Hypothalamus (tissue), 51 donors: ENCODE measurements at regions not wholly inside any gene's neighbourhood (a gene's known extent, or its start where the extent isn't known, plus 50 kb on each side); places are given as distances from the start of the nearest gene placed in this dataset.

Experiments
- DNase-seq, 51 donors: peaks; one replicate each; lab custom pipeline; 2025; lab: John Stamatoyannopoulos, UW

DNA sequence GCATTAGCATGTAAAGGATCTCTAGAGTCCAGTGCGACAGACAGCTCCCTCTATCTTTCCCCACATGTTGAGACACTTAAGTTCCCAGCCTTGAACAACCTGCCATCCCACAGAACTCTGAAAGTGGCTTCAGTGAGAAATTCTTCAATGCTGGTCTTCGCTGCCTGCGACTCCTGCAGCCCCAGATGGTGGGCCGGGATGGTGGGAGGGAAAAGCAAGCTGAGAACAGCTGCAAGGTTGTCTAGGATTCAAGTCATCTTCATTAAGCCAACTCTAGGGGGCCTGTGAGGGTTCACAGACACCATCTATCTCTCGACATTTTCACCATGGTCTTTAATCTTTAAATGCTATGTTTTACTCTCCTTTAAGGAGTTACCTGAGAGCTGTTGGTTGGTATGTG is 185.5 kb upstream of the C1orf174 start:
- no peak for DNase-seq

DNA sequence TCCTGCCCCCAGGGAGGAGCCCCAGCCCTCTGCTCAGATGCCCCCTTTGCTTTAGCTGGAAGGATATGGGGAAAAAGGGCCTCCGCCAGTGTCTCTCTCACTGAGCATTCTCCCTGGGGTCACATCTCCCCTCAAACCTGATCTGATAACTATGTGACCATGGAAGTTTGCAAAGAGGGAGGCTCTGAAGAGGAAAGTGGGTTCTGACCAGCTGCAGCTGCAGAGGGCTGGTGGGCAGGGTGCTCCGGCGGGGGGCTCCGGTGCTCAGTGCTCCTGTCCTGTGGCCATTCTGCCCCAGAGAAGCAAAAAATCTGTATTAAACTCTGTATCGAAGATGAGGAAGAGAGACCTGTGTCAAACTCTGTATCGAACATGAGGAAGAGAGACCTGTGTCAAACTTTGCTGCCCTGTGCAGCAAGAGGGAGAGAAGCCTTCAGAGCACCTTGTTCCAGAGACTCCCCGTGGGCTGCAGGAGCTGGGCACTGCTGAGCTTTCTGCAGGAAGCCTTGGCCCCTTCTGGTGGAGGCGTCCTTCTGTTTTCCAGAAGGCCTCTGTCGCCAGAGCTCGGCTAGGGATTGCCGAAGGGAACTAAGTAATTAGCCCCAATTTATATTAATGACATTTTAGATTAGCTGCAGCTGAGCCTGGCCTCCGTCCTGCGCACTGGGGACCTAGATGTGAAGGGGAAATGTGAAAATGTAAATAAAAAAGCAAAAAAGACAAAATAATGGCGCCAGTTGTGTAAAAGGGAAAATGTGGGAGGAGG is 186.2 kb upstream of the C1orf174 start:
- DNase-seq, result no peak

GRCh38 chr1:4086921-4087320 is 186.8 kb upstream of the C1orf174 start:
- DNase-seq, result no peak

DNA sequence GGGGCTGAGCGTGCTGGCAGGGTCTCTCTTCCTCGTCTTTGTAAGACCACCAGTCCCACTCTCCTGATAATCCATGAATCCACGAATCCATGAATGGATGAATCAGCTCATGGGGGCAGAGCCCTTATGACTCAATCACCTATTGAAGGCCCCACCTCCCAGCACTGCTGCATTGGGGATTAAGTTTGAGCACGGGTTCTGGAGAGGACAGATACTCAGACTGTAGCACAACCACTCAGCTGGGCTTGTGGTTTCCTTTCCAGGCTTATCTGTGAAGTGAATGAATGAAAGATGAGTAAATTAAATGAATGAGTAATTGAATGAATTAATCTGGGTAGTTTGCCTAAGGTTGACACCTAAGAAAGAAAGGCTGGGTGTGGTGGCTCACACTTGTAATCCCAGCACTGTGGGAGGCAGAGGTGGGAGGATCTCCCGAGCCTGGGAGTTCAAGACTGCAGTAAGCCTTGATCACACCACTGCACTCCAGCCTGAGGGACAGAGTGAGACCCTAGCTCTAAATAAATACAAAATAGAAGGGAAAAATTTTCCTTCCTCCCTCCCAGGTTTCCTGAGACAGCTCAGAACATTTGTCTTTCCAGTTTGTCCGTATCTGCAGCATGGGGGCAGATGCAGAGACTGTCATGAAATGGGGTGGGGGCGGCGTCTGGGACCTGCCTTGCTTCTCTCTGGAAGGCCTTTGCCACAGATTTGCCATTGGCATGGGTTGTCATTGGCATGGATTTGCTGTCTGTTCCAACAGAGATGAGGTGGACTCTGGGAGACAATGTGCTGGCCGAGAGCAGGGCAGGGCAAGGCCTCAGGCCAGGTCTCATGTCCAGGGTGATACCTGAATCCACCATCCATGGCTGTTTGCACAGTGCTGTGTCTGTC is 187.7 kb upstream of the C1orf174 start:
- DNase-seq, result no peak

- DNase-seq, result no peak
These were observed 188.6 kb upstream of the C1orf174 start for GRCh38 chr1:4088676-4089075.

GRCh38 chr1:4089421-4090175 is 189.5 kb upstream of the C1orf174 start:
- no peak for DNase-seq

DNA sequence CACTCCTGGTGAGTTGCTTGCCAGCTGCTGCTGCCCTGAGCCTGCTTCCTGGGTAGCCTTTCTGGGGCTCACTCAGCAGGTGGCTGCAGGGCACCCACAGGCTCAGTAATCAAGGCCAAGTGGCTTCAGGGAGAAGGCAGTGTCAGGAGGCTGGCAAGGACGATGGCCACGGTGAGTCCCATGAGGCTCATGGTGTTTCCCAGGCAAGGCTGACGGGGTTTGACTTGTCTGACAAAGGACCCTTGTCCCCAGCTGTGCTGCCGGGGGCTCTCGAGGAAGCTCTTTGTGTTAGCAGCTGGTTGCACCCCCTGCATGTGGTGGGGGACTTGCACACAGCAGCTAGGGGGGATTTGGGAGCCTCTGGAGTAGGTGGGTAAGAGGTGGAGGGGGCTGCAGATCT is 190.5 kb upstream of the C1orf174 start:
- DNase-seq, result no peak

GRCh38 chr1:4090976-4091660 is 191.0 kb upstream of the C1orf174 start:
- no peak for DNase-seq

- no peak for DNase-seq
These were observed 191.9 kb upstream of the C1orf174 start for GRCh38 chr1:4091996-4092395.

GRCh38 chr1:4093856-4094565 is 193.9 kb upstream of the C1orf174 start:
- no peak for DNase-seq

GRCh38 chr1:4095433-4095971 is 195.4 kb upstream of the C1orf174 start:
- no peak for DNase-seq

DNA sequence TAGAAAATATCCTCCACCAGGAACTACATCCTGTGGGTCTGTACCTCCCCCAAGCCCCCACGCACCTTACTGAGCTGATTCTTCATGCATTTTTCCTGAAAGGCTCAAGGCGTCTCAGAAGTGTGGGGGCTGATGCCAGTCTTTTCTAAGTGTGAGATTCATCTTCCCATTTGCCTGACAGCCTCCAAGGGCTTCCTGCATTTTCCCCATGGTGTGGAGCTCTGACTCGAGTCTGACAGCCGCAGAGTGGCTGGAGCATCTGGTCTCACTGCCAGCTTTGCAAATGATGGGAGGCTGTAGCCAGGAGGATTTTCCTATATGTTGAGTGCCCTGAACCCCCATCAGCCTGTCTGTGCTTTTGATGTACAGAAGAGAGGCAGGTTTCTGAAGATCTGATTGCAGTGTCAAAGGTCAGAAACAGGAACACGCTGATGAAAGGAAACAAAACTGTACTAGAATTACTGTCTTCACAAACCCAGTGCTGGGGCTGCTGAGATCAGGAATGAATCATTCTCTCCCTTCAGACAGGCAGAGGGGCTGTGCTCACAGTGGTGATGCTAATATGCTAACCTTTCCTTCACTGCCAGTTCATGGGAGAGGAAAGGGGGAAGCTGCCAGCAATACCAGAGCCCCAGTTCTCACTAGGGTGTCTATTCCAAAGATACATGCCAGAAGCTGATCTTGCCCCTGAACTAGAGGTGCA is 201.5 kb upstream of the C1orf174 start:
- peak in 1 of 51 donors; percentile 41 for DNase-seq

DNA sequence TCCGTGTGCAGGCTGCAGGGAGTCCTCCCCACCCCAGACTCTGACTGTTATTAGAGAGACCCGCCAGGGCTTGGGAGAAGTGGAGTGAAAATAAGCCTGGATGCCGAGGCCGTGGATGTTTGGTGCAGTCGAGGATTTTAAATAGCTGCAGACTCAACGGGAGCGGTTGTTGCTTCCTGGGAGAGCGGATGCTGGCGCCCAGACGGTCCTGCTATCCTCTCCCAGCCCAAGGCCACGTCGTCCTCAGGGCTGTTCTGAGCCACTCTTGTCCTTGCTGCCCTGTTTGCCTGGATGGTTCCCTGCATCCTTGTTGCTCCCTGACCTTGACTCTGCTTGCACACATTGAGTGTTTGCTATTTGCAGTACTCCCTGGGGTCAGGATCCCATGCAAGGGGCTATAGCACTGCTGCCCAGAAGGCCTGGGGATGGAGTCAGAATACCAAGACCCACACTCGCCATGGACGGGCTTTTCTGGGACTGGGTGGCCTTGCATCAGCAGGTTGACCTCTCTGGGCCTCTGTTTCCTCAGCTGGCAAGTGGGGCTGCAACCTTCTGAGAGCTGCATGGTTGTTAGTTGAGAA is 205.3 kb upstream of the C1orf174 start:
- no peak for DNase-seq

- no peak for DNase-seq
These were observed 206.7 kb upstream of the C1orf174 start for GRCh38 chr1:4106731-4107130.

DNA sequence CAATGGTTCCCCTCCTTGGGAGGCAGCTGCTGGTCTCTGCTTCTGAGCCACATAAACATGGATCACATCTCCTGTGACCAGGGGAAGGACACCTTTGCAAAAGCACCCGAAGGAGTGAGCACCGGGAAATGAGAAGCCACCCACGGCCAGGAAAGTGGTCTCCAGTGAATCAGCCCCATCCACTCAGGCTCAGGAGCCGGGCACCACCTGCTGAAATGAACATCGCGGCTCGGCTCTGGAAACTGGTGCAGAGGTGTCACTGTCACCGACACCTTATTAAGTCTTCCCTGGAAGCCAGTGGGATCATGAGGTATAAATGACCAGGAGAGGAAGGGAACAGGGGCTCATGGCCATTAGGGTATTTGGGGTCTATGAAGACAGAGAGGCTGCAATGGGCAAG is 207.2 kb upstream of the C1orf174 start:
- no peak for DNase-seq

DNA sequence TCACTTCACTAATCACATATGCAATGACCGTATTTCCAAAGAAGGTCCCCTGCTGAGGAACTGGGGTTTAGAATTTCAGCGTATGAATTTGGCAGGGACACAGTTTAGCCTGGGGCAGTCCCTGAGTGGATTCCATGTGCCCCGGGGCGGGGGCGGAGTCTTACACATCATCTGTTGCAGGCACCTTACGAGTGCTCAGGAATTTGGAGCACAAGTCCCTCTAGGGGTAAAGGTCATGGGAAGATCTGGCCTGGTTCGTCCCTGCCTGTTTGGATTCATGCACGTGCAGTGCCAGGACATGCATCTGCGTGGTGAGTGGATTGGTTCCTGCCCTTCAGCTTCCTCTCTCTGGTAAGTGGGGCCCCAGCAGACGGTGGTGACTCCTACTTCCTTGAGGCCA is 208.3 kb upstream of the C1orf174 start:
- DNase-seq, result no peak

DNA sequence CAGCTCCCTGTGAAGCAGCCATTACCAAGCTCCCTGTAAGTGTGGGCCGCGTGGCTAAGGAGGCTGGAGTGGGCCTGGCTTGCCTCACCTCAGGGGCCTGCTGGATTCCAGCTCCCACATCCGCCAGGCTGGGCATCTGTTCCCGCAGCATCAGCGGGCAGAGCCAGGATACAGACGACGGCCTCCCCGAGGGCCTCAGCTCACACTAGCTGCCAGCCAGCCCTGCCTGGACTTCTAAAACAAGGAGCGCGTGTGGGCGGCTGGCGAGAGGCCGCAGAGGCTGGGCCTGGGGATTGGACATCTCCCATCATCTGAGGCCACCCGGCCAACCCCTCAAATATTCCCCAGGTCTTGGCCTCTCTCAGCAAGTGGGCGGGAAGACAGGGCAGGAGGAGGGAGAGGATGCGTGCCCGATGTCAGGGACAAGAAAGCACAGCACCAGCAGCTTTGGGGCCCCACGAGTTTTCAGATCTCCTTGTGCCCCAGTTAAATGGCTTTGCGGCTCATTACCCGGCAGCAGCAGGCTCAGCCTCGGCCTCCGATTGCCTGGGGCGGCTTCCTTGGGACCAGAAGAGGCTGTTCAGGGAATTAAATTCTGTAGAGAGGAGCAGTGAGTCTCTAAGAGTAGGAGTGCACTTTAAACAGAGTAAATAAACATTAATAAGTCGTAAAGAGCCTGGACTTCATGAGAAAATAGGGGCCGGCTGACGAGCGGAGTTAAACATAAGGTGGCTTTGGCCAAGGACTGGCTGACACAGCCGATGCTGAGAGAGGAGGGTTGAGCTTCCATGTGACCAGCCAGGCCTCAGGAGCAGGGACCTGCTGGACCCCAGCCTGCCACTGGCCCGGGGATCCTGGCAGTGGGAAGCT is 208.9 kb upstream of the C1orf174 start:
- peak in 12 of 51 donors; percentile 1 to 26 (median 8) for DNase-seq

- DNase-seq, result no peak
These were observed 209.5 kb upstream of the C1orf174 start for GRCh38 chr1:4109628-4109940.
